ENCODE measurements at regions not wholly inside any gene's neighbourhood (a gene's known extent, or its start where the extent isn't known, plus 50 kb on each side); places are given as distances from the start of the nearest gene placed in this dataset.
"Not testable (repeated sequence)": the region's sequence is repeated elsewhere in the genome, so short reads cannot be mapped to it uniquely, and the experiment has no call there.

DNA sequence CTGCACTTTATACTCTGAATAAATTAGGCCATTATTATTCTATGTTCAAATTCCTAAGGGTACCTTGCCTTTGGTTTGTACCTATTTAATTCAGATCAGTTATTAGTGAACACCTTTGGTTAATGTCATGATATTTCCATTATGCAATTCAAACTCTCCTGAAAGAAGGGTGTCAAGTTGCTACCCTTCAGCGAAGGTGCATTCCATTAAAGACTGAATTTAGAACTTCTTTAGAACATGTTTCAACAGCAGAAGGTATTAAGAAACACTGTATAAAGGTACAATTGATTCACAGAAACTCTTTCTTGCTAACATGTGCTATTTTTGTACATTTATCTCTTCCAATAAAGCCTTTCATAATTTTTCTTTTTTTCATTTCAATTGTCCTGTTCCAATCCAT is 1545.4 kb upstream of the PCDH10 start:
- no peak for DNase-seq

DNA sequence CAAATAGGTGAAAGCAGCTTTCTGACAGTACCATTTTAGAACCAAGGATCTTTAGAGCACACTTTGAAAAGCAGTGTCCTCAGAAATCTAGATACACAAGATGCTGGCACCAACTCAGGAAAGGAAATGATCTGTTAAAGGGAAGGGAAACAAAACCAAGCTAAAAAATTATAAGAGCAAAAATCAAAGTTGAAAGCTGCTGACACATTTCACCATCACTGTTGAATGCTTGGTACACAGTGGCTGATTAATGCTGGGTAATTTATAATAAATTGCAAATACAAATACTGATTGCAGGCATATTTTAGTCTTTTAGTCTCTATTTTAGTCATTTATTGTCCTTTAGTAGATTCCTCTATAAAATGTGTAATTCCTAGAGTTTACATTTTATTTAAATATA is 1540.1 kb upstream of the PCDH10 start:
- no peak for DNase-seq

DNA sequence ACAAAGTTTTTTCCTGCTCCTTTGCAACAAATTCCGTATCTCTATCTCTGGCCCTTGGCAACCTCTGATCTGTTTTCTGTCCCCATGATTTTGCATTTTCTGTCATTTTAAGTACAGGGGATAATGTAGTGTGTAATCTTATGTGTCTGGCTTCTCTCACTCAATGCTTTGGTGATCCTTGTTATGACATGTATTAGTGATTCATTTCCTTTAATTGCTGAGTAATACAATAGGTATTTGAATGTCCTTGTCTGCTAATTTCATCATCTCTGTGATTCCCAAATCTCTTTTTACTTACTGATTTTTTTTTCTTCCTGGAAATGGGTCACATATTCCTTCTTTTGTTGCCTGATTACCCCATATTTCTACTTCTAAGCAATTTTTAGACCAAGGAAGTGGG is 1538.6 kb upstream of the PCDH10 start:
- not testable (repeated sequence) for DNase-seq

DNA sequence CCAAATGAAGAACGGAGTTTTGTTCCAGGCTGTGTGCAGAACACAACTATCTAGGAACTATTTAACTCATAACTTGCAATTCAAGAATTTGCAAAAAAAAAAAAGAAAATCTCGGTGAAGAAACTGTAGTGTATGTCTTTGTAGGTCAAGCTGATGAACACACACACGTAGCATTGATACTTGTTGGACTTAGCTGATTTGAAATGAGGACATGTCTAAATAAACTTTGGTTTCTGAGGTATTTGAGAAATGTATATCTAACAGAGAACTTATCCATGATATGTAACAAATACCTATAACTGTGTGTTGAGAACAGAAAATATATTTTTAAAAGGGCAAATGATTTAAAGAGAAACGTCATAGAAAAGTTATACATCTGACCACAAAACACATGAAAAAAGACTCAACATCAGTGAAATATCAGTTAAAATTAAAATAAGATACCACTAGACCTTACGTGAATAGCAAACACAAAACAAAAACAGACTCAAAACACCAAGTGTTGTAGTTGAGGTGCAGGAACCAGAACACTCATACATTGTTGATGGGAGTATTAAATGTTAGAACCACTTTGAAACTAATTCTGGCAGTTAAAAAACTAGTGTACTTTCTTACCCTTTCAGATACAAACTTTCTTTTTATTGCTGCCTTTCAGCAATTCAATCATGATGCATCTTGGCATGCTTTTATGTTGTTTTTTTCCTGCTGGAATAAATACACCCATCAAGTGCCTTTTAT is 1535.8 kb upstream of the PCDH10 start:
- no peak for DNase-seq

DNA sequence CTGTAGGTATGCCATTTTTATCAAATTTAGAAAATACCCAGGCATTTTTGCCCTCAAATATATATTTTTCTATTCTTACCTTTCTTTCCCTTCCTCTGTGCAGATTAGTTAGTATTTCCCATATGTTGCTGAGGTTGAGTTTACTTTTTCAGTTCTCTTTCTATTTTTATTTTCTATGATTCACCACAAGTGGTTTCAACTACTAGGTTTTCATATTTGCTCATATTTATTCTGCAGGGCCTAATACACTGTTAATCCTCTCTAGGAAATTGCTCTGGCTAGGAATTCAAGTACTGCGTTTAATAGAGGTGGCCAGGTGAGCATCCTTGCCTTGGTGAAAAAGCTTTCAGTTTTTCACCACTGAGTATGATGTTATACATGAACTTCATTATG is 1535.3 kb upstream of the PCDH10 start:
- DNase-seq: no peak

DNA sequence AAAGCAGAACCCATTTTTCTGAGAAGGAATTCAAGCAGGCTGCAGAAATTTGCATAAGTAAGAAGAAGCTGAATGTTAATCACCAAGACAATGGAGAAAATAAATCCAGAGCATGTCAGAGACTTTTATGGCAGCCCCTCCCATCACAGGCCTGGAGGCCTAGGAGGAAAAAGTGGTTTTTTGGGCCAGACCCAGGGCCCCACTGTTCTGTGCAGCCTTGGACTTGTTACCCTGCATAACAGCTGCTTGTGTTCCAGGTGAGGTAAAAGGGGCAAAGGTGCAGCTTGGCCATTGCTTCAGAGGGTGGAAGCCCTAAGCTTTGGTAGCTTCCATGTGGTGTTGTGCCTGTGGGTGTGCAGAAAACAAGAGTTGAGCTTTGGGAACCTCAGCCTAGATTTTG is 1516.2 kb upstream of the PCDH10 start:
- DNase-seq: no peak

DNA sequence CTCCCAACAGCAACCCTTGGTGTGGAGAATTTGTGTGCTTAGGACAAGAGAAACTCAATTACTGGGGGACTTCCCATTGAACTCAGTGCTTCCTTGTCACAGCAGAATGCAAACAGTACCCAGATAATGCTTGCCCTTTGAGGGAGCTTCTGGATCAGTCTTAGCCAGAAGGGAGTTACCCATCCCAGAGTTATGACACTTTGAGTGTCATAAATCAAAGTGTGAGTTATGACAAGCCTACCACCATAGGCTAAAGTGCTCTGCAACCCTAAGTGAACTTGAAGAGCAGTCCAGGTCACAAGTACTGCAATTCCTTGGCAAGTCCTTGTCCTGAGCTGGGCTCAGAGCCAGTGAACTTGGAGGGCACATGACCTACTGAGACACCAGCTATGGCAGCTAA is 1513.9 kb upstream of the PCDH10 start:
- DNase-seq: no peak

DNA sequence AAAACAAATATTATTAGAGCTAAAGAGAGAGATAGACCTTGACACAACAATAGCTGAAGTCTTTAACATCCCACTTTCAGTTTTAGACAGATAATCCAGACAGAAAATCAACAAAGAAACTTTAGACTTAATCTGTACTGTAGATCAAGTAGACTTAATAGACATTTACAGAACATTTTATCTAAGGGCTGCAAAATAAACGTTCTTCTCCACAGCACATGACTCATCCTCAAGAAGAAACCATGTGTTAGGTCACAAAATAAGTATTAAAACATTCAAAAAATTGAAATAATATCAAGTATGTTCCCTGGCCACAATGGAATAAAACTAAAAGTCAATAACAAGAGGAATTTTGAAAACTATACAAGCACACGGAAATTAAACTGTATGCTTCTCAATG is 1510.3 kb upstream of the PCDH10 start:
- DNase-seq: no peak

DNA sequence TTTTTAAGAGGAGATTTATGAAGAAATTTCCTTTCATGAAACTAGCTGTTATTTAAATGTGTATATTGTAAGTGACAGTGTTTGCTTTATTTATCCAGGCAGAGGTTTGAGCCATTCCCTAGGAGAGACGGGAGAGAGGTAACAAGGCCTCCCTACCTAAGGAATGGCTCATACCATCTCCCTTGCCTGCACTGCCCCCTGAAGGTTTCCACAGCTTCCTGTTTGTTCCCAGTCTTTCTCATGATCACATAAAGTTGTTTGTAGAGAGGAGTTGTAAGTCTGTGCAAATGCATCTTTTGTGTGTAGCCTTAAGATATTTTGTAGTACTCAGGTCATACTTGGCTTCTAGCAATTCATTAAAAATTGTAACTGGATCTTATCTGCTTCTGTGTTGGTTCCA is 1504.5 kb upstream of the PCDH10 start:
- DNase-seq: no peak

DNA sequence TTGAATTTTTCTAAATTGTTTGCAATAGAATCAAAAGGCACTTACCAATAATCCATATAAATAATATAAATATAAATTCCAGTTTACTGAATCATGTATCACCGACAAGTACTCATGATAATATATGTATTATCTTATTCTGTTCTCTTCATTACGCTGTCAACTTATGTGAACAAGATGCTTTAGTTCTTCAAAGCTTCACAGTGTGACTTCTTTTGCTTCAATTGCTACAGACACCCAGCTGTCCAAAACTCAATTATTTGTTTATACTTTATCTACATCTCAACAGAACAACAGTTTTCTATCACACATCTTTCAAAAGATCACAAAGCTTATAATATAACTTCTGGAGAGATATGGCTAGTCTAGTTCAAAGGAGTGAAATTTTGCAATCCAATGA is 1499.9 kb upstream of the PCDH10 start:
- no peak for DNase-seq

DNA sequence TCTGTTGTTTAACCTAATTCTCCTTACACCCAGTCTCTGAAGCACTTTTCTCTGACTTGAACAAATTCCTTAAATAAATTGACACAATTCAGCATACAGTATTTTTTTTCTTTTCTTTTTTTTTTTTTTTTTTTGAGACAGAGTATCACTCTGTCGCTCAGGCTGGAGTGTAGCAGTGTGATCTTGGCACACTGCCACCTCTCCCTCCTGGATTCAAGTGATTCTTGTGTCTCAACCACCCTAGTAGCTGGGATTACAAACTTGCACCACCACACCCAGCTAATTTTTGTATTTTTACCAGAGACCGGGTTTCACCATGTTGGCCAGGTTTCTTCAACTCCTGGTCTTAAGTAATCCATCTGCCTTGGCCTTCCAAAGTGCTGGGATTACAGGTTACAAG is 1498.1 kb upstream of the PCDH10 start:
- DNase-seq: no peak

DNA sequence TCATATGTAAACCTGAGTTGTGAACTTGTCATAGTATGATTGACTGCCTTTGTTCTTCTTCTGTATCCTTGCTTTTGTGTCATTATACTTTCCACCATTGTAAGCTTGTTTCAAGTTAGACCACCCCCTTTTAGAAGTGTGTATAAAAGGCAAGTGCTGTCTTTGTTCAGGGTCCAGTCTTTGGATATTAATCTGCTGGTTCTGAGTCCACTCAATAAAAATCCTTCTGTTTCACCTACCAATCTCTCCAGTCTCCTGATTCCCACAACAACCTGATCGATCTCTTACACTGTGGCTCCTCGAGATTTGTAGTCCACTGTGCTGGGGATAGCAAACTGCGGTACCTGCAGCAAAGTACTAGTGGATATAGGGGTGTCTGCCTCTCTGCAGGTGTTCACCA is 1465.8 kb upstream of the PCDH10 start:
- DNase-seq: not testable (repeated sequence)

DNA sequence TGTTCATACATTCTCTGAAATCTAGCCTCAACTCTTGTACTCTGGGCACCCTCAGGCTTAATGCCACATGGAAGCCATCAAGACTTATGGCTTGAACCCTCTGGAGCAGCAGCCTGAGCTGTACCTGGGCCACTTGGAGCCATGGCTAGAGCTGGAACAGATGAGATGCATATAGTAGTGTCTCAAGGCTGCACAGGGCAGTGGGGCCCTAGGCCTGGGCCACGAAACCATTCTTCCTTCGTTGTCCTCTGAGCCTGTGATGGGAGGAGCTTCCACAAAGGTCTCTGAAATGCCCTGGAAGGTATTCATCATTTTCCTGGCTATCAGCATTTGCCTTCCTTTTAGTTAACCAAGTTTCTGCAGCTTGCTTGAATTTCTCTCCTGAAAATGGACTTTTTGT is 1427.2 kb upstream of the PCDH10 start:
- DNase-seq: no peak

DNA sequence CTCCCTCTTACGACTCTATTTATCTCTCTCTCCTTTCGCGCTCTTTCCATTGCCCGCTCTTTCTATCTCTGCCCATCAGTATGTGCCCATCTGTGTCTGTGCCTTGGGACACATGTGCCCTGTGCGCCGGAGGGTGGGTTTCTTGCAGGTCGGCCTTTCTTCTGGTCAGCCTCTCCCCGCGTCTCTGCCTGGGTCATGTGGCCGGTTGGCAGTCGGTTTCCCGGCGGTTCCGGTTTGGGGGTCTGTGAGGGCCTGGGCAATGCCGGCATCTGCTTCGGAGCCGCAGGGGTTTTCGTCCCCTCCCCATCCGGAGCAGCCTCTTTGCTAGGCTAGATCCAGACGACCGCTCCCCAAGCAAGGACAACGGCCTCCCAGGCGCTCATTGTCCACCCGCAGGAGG is 1426.0 kb upstream of the PCDH10 start:
- DNase-seq: not testable (repeated sequence)

DNA sequence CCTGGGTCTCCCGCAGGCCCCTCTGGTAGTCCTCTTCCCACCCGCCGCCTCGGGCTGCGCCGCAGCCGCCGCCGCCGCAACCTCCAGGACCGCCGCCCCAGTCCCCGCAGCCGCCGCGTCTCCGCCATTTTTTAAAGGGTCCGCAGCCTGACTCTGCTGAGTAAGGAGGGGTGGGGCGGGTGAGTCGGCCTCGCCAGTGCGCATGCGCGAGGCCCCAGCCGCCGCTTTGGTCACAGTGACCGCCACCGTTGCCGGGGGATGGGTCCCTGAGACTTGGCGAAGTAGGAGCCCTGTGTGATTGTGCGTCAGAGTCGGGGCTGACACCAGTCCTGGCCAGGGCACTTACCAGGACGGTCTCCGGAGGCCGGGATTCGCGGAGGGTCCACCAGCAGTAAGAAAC is 1424.2 kb upstream of the PCDH10 start:
- DNase-seq: peak; percentile 66

DNA sequence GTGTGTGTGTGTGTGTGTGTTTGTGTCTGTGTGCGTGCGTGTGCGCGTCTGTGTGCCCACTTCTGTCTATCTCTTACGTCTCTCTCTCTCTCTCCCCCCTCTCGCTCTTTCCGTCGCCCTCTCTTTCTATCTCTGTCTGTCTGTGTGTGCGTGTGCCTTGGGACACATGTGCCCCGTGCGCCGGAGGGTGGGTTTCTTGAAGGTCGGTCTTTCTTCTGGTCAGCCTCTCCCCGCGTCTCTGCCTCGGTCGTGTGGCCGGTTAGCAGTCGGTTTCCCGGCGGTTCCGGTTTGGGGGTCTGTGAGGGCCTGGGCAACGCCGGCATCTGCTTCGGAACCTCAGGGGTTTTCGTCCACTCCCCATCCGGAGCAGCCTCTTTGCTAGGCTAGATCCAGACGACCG is 1423.6 kb upstream of the PCDH10 start:
- DNase-seq: not testable (repeated sequence)

DNA sequence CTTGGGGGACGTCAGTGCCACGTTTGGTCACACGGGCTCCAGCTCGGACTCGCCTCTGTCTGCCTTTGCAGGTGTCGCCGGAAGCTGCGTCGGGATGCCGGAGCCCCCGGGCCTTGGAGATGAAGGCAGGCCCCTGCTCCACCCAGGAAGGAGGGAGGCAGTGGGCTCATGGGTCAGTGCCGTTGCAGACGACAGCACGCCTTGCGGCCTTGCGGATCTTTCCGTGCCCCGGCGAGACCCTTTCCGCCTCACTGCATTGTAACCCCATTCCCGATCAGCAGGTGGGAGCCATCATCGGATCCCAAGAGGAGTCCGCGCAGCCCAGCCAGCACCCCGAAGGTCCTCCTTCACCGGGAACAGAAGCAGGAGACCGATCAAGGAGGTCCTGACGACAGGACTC is 1422.2 kb upstream of the PCDH10 start:
- not testable (repeated sequence) for DNase-seq

DNA sequence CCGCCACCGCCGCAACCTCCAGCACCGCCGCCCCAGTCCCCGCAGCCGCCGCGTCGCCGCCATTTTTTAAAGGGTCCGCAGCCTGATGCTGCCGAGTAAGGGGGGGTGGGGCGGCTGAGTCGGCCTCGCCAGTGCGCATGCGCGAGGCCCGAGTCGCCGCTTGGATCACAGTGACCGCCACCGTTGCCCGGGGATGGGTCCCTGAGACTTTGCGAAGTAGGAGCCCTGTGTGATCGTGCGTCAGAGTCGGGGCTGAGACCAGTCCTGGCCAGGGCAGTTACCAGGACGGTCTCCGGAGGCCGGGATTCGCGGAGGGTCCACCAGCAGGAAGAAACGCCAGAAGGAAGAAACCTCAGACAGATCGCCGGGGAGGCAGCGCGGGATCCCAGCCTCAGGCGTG is 1421.7 kb upstream of the PCDH10 start:
- DNase-seq: not testable (repeated sequence)

DNA sequence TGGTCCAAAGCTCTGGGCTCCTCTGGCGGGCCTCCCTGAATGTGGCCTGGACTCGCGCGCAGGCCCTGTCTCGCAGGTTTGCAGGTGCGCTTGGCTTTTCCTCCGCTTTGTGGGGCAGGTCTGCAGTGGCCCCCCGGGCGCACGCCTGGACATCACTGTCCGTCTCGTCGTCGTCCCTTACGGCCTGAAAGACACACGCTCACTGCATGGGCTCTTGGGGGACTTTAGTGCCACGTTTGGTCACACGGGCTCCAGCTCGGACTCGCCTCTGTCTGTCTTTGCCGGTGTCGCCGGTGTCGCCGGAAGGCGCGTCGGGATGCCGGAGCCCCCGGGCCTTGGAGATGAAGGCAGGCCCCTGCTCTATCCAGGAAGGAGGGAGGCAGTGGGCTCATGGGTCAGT is 1419.9 kb upstream of the PCDH10 start:
- not testable (repeated sequence) for DNase-seq

DNA sequence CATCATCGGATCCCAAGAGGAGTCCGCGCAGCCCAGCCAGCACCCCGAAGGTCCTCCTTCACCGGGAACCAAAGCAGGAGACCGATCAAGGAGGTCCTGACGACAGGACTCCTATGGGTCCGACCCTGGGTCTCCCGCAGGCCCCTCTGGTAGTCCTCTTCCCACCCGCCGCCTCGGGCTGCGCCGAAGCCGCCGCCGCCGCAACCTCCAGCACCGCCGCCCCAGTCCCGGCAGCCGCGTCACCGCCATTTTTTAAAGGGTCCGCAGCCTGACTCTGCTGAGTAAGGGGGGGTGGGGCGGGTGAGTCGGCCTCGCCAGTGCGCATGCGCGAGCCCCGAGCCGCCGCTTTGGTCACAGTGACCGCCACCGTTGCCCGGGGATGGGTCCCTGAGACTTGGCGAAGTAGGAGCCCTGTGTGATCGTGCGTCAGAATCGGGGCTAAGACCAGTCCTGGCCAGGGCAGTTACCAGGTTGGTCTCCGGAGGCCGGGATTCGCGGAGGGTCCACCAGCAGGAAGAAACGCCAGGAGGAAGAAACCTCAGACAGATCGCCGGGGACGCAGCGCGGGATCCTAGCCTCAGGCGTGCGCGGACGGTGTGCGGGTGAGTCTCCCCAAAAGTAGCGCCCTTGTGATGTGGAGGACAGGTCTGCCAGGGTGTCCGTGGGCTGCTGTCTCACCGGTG is 1419.2 kb upstream of the PCDH10 start:
- DNase-seq: not testable (repeated sequence)

DNA sequence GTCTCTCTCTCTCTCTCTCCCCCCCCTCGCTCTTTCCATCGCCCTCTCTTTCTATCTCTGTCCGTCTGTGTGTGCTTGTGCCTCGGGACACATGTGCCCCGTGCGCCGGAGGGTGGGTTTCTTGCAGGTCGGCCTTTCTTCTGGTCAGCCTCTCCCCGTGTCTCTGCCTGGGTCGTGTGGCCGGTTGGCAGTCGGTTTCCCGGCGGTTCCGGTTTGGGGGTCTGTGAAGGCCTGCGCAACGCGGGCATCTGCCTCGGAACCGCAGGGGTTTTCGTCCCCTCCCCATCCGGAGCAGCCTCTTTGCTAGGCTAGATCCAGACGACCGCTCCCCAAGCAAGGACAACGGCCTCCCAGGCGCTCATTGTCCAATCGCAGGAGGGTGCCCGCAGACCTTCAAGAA is 1418.5 kb upstream of the PCDH10 start:
- DNase-seq: not testable (repeated sequence)

DNA sequence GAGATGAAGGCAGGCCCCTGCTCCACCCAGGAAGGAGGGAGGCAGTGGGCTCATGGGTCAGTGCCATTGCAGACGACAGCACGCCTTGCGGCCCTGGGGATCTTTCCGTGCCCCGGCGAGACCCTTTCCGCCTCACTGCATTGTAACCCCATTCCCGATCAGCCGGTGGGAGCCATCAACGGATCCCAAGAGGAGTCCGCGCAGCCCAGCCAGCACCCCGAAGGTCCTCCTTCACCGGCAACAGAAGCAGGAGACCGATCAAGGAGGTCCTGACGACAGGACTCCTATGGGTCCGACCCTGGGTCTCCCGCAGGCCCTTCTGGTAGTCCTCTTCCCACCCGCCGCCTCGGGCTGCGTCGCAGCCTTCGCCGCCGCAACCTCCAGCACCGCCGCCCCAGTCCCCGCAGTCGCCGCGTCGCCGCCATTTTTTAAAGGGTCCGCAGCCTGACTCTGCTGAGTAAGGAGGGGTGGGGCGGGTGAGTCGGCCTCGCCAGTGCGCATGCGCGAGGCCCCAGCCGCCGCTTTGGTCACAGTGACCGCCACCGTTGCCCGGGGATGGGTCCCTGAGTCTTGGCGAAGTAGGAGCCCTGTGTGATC is 1417.0 kb upstream of the PCDH10 start:
- not testable (repeated sequence) for DNase-seq

DNA sequence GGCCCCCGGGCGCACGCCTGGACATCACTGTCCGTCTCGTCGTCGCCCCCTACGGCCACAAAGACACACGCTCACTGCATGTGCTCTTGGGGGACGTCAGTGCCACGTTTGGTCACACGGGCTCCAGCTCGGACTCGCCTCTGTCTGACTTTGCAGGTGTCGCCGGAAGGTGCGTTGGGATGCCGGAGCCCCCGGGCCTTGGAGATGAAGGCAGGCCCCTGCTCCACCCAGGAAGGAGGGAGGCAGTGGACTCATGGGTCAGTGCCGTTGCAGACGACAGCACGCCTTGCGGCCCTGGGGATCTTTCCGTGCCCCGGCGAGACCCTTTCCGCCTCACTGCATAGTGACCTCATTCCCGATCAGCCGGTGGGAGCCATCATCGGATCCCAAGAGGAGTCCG is 1414.8 kb upstream of the PCDH10 start:
- DNase-seq: not testable (repeated sequence)

DNA sequence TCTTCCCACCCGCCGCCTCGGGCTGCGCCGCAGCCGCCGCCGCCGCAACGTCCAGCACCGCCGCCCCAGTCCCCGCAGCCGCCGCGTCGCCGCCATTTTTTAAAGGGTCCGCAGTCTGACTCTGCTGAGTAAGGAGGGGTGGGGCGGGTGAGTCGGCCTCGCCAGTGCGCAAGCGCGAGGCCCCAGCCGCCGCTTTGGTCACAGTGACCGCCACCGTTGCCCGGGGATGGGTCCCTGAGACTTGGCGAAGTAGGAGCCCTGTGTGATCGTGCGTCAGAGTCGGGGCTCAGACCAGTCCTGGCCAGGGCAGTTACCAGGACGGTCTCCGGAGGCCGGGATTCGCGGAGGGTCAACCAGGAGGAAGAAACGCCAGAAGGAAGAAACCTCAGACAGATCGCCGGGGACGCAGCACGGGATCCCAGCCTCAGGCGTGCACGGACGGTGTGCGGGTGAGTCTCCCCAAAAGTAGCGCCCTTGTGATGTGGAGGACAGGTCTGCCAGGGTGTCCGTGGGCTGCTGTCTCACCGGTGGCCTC is 1414.2 kb upstream of the PCDH10 start:
- DNase-seq: peak; percentile 5
